Inflammatory macrophage treated with lipopolysaccharide for 1 hour (primary cell): ENCODE measurements at regions not wholly inside any gene's neighbourhood (a gene's known extent, or its start where the extent isn't known, plus 50 kb on each side); places are given as distances from the start of the nearest gene placed in this dataset.

ENCODE experiments used
- DNase-seq, 2 donors: peaks; one replicate each; pipeline ENCODE4 v3.0.0-alpha.2; 2020 to 2022

DNA sequence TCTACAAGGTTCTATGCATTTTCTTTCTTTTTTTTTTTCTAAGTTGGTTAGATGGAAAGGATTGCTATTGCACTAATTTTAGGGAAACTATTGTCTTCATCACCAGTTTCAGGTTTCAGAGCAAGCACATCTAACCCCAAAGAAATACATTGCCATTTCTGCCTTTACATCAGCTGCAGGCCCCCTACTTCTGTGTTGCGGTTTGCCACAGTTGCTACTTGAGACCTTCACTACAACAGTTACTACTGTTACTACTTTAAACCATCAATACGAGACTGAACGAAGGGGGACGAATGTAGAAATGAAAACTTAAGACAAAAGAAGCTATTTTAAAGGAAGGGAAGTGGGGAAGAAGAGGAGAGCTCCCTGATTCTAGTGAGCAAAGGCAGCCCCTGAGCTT, 256.7 kb upstream of the LCORL start:
- no peak for DNase-seq

DNA sequence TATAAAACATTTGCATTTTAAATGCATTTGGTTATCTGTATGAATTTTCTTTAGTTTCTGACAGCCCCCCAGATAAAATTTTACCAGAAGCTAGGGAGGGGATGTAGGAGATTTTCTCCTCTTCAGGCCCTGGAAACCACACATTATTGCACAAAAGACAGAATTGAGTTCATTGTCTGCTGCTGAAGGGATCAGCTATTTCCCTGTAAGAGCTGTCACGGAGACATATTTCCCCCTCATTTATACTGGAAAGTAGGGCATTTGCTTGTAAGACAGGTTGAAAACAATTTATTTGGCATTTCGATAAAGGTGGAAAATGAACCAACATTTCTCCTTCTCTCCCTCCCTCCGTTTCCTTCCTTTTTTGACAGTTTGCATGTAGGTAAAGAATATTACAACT, 241.3 kb upstream of the LCORL start:
- no peak for DNase-seq

DNA sequence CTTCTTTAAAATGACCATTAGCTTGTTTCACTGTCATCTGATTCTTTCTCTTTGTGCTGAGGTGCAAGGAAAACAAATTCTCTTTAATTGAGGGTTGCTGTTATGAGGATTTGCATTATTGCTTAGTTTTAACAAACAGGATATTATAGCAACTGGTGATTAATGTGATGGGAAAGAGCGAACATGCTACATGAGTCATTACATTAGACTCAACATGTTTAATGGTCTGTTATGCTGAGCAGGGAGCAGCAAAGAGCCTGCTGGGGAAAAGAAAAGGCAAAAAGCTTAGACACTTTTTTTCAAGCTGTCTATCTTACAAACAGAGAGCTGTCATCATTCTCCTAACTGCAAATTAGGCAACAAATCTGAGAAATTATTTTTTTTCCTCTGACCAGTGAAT, 230.5 kb upstream of the LCORL start:
- DNase-seq: no peak

DNA sequence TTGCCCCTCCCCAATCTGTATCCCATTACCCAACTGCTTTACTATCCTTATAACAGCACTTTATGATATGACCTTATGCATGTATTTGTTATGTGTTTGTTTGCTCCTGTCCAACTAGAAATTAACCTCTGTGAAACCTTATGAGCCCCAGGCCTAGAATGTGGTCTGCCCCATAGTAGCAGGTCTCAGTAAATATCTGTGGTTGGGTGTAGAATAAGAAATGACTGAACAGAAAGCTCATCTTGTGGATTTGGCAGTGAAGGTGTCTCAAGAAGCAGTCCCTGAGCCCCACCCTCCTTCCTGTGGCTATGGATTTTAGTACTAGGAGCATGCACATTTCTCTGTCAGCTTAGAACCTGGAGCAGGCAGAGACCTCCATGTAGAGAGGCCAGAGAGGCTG, 229.0 kb upstream of the LCORL start:
- DNase-seq: no peak

DNA sequence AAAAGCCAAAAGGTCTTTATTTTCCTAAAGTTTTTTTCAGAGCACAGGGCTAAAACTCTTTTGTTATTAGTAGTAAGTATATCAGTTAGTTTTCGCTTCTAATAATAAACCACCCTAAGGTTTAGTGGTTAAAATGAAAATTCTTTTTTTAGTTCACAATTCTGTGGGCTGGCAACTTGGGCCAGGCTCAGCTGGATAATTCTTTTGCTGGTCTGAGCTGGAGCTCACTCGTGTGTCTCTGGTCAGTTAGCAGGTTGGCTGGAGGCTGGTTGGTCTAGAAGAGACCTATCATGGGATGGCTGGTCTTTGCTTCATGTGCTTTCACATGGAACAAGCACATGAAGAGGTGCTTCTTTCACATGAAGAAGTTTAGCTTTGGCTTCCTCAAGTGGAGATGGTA, 227.1 kb upstream of the LCORL start:
- DNase-seq: no peak

DNA sequence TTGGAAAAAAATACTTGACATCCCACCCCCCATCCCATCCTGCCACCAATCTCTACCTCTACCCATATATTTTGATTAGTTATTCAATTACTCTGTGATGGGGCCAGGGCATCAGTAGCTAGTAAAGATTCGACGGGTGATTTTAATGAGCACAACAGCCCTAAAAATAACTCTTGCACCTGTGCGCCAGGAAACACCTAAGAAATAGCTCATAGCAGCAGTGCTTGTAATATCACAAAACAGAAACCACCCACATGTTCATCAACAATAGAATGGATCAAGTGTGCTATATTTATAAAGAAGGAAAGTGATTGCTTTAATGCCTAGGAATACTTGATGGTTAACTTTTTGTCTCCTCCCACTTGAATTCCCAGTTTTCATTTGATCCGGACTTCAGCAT, 225.6 kb upstream of the LCORL start:
- no peak for DNase-seq

DNA sequence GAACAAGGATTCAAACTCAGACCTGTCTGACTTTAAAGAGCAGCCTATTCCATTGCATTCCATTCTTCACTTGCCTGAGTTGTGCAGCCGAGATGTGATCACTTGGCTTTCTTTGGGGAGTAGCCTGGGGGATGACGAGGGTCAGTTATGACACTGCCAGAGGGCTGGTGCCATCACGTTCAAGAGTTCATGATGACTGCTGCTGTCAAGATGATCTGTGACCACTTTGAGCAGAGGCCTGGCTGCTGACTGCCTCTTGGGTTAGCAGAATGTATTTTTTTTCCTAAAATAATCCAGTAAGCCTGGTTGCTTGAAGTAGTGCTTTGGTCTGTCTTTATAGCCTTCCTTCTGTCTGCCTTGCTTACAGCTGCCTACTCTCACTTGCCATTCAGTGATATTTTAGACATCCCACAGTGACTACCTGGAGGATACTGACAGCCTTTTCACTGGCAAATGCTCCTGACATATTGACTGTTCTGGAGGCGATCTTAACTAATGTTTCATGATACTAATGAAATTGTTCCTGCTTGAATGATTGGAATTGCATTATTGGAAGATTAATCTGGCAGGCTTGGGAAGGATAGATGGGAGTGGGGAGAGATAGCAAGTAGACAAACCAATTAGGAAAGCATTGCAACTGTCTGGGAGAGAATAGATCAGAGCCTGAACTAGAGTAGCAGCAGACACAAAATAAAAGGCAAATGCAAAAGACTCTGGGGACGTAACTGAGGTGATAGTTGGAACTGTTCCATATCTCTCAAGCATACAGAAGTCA, 221.6 kb upstream of the LCORL start:
- no peak for DNase-seq

DNA sequence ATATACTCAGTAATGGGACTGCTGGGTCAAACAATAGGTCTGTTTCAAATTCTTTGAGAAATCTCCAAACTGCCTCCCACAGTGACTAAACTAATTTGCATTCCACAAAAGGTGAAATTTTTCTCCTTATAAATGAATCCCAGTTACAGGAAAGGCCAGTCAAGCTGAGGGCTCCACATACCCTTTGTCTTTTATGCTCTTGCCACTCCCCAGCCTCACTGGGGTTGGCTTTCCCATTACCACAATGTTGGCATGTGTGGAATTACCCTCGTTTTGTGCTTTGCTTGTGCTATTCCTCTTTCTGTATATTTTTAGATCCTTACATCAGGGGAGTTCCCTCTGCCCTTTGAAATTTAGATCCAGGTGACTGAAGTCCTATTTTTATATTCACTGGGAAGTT, 220.2 kb upstream of the LCORL start:
- no peak for DNase-seq

DNA sequence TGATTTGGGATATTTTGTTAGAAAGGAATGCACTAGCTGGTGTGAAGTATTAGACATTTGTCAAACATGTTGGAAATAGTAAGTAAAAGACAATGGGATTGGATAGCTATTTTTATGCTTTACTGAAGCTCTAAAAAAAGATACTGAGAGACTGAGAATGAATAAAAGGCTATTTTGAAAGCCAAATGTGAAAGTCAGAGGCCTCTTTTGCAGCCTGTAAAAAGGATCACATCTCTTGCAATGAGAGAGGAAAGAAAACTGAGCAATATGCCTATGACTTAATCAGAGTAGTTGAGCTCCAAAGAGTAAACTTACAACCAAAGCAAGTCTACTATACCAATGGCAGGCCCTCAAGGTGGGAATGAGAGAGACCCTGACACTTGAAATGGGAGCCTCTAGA, 212.6 kb upstream of the LCORL start:
- DNase-seq: no peak

DNA sequence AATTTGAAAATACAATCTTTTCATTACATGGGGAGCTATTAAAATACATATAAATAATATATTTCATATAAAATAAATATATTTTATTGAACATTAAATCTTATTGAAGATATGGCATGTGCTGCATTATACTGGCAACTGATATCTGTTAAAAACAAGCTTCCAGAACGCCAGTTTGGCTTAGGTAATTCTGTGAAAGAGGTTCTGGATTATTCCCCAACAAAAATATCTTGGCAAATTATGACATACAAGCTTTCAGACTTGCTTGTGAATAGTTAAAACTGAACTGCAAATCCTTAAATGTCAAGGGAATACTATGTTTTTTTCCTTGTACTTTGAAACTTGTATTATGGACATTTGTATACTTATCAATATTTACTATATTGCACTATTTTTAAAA, 210.2 kb upstream of the LCORL start:
- no peak for DNase-seq

DNA sequence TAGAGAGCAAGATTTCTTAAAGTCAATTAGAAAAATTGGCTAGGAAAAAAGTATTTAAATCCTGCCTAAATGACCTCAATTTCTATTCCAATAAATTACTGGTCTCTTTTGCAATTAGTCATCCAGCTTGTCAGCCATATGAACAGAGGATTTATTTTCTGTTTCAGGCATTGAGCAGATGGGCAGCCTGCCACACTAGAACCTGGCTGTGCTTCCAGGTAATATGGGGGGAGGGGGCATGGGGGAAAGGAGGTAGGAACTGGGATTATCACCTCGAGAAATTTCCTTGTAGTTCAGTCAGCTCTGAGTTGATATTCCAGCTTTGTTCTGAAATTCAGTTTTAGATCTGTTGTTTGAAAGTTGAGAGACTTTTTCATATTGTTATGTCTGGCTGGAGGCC, 206.3 kb upstream of the LCORL start:
- no peak for DNase-seq

DNA sequence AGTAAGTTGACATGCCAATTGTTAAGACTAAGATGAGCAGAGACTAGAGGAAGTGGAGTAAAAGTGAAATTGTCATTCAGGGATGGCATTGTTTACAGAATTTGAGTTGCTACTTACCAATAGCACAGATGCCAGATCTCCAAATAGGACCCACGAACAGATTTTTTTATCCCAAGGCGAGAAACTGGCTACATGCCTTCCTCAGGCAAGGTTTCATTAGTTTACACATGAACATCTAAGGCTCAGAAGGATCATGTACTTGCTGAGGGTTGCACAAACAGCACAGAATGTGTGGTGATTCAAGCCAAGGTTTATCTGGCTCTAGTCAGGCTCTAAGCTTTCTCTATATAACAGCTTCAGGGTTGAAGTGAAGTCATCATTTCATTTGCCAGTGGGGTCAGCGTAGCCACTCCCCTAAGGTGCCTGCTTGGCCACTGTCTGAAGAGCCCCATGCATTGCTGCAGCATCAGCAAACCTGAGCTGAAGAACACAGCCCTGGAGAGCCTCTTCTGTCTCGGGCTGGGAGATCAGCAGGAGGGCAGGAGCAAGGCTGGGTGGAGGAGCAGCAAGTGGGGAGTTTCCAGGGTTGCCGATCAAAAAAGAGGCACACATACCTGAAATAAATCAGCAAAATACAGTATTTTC, 193.0 kb upstream of the LCORL start:
- no peak for DNase-seq

DNA sequence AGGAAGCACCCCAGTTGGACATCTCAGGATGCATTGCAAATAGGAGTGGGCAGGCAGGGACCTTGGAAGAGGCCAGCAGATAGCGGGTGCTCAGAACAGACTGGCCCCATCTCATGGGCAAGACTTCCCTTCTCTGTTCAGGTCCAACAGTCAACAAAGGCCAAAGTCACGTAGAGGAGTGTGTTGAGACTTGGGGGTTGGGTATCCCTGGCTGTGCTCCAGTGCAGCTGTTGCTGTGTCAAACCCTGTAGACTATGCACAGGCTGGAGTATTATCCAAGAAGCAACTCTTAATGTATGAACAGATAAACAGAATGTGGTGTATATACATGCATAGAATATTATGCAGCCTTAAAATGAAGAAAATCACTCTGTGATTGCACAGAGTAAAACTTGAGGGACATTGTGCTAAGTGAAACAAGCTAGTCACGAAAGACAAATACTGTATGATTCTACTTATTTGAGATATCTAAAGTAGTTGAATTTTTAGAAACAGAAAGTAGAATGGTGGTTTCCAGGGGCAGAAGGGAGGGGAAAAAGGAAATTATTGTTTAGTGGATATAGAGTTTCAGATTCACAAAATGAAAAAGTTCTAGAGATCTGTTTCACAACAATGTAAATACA, 192.1 kb upstream of the LCORL start:
- DNase-seq: no peak

DNA sequence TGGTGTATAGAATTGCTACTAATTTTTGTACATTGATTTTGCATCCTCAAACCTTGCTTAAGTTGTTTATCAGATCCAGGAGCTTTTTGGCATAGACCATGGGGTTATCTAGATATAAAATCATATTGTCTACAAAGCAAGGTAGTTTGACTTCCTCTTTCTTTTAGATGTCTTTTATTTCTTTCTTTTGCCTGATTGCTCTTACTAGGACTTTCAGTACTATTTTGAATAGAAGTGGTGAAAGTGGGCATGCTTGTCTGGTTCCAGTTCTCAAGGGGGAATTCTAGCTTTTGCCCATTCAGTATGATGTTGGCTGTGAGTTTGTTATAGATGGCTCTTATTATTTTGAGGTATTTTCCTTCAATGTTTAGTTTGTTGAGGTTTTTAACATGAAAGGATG, 187.9 kb upstream of the LCORL start:
- no peak for DNase-seq

DNA sequence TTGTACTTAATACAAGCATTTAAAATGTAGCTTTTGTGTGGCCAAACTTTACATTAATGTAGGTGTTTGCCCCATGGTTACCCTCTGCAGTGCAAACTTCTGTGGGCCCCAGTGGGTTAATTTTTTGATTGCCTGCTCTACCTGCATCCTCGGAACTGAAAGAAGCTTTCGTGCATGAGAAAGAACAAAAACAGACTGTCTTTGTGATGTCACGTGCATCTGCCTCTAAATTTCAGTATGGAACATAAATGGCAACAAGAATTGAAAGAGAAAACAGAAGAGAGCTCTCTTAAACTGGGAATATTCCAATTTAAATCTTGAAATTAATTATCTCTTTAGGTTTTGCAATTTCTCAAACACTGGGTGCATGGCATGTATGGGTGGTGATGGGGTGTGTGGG, 182.4 kb upstream of the LCORL start:
- DNase-seq: no peak

DNA sequence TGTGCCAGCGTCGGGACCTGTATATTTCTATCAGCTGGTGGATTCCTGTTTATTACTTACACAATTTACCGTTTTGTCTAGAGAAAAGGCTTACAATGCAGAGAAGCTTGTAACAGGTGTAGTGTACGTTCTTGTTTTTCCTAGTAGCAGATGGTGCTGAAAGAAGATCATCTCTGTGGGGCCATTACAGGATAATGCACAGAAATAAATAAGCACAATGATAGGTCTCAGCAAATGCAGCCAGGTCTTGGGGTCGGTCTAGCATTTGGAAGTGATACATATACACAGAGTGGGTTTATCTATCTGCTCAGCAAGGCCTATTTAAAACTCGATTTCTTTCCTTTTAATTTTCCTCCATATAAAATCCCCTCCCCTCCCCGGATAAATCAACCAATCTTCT, 180.9 kb upstream of the LCORL start:
- DNase-seq: no peak

DNA sequence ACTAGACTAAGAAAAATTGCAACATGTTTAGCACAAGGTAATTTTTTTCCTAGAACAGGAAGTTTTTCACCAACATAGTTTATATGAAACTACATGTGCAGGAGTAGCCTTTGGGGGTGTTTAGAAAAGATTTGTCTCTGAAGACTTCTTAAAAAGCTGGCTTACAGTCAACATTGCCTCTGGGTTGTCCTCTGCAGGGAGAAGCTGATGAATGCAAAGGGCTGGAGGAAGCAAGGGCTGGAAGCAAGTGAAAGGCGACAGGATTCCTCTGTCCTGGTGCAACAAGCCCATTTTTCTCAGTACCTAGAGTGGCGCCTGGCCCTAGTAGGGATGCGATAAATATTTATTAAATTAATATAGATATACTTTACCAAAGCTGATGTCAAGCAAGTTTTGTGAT, 180.3 kb upstream of the LCORL start:
- DNase-seq: no peak

DNA sequence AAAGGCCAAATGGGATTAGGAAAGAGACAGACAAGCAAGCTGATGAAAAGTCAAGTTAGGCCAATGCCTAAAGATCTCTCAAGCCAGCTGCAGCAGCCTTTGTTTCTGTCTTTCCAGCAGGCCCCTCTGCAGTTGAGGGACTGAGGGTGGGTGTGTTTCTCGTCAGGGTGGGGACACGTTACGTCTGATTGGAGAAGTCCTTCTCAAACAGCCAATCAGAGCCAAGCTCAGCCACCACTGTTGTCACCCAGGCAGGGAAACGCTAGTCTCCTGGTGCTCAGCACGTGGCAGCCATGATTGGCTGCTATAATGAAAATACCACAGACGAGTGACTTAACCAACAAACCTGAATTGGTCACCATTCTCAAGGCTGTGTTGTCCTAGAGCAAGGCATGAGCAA, 177.1 kb upstream of the LCORL start:
- DNase-seq: no peak

DNA sequence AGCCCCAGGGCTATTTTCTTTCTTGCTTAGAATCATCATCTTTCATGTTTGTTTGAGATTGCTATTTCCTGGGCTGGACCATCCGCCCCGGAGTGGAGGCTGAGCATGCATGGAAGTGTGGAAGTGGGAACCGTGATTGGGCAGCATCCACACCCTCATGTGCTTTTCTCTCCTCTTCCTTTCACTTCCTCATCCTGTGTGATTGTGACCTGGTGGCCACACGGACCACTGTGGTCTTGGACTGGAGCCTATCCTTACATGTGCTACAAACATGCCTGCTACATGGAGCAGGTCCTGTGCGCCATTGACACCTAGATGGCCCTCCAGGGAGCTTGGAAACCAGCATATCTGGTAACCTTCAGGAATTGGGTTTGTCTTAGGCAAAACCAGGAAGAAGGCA, 175.9 kb upstream of the LCORL start:
- no peak for DNase-seq

DNA sequence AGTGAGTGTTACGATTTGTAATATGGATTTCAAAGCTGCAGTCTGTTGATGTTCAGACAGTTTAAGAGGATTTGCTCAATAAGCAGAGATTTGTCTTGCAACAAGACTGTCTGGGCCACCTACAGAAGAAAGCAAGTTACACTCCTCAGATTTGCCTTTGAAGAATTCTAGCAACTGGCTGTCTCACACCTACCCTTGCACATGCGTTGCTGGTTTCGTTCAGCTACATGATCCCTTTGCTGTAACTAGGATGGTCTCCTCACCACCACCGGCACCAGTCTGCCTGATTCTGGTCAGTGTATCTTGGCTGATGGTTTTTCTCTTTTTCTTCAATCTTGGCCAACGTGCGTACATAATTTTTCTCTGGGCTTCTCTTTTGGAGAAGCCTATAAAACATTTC, 172.7 kb upstream of the LCORL start:
- DNase-seq: no peak

DNA sequence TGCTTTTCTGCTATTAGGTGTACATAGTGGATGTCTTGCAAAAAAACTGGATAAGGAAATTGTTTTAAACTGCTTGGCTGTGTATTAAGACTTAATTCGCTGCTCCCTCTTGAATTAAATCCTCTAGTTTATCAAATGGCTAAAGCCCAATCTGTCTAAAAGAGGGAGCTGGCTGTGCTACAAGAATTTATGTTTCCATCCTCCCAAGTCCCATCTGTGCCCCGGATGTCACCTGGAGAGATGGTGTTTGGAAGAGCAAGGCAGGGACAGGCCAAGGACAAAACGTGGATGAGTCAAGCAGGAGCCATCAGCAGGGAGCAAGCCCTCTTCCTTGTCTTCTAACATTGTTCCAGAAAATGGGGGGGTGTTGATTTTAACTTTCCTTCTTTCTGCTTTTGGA, 171.3 kb upstream of the LCORL start:
- DNase-seq: no peak

DNA sequence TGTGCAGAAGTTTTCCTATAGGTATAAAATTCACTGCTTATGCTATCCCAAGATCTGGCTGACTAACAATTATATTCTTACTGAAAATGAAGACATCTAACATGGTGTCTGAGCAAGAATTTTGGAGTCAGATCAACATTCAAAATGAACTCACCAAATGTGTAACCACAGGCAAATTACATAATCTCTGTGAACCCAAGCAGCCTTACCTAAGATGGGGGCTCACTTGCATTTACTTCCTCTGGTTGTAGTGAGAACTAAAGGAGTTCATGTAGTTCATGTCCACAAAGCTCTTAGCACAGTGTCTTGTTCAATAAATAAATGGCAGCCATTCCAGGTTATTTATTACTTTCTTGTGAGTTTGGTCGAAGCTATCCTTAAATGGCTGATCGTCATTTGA, 163.9 kb upstream of the LCORL start:
- DNase-seq: no peak

DNA sequence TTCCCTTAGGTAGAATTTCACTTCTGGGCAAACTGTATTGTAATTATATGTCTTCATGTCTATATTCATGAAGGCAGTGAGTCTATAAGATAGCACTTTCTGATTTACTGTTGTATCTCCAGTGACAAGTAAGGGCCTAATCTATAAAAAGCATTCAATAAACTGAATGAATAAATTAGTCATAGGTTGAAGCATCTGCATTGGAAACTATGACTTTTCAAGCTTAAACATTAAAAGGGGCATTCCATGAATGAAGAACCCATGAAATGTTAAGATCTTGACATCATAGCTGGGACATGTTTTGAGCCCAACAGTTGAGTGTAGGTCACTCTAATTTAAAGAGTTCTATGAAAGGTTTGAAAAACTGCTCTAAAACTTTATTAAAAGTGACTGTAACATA, 159.3 kb upstream of the LCORL start:
- DNase-seq: no peak

DNA sequence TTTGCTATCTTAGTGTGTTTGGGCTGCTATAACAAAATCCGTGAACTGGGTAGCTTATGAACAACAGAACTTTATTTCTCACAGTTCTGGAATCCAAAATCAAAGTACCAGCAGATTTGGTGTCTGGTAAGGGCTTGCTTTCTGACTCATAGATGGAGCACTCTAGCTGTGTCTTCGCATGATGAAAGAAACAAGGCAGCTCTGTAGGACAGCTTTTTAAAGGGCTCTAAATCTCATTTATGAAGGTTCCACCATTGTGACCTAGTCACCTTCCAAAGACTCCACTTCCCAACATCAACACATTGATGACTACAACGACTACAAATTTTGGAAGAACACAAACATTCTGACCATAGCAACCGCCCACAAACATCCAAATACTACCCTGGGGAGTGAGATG, 158.6 kb upstream of the LCORL start:
- no peak for DNase-seq

DNA sequence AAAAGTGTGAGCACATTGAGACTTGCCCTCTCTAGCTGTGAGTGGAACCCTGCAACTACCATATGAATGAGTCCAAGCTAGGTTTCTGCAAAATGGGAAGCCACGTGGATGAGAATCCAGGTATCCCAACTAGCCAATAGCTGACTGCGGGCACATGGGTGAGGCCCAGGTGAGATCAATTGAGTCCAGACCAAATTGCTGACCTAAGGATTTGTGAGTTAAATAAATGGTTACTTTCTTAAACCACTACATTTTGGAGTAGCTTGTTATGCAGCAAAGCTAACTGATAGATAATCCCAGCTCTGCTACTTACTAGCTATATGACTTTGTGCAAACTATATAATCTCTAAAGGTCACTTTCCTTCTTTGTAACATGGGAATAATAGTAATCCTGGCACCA, 150.3 kb upstream of the LCORL start:
- no peak for DNase-seq
